Colonic mucosa (tissue), 4 donors: ENCODE measurements at regions not wholly inside any gene's neighbourhood (a gene's known extent, or its start where the extent isn't known, plus 50 kb on each side); places are given as distances from the start of the nearest gene placed in this dataset.

Experiments used
- DNase-seq: peaks from one replicate; pipeline ENCODE4 v3.0.0-alpha.2; 2020
- H3K27ac ChIP-seq: fragments of 200-600 bp; one replicate; pipeline ENCODE4 v1.8.0; 2021
- H3K27me3 ChIP-seq: fragments of 200-600 bp; one replicate; pipeline ENCODE4 v1.8.0; 2021
- H3K36me3 ChIP-seq: fragments of 200-600 bp; one replicate; pipeline ENCODE4 v1.8.0; 2021
- H3K4me1 ChIP-seq: fragments of 200-600 bp; one replicate; pipeline ENCODE4 v1.8.0; 2021; ENCODE audit warnings: mild to moderate bottlenecking
- H3K4me3 ChIP-seq: fragments of 200-600 bp; one replicate; pipeline ENCODE4 v1.8.0; 2021
- H3K9ac ChIP-seq, 2 donors: one replicate each; pipeline ENCODE4 v1.7.0; 2013; ENCODE audit warnings: control low read depth in 2 of 2, low read depth in 2 of 2, low read length in 2 of 2
- H3K9me3 ChIP-seq: fragments of 200-600 bp; one replicate; pipeline ENCODE4 v1.8.0; 2021
- CTCF ChIP-seq: fragments of 200-600 bp; IDR thresholded peaks from one replicate; pipeline ENCODE4 v1.8.0; 2022; ENCODE audit warnings: antibody characterized with exemption, mild to moderate bottlenecking
- intact Hi-C: fragments of 100-400 bp; cut with DNase I; formaldehyde crosslinking; loops from one replicate; pipeline ENCODE4 v1.14.1; 2022
- donor health status: healthy.
- donor health status: DM: no; HTN: no; CAD: no.
- donor health status: DM: no; HTN: no; CAD: no.

- Histone ChIP-seq H3K27ac (no peak overlapping the region), H3K27me3 (no peaks in the 10 kb centered on the region), H3K4me3 (no peak overlapping the region), H3K9me3 (no peaks in the 10 kb centered on the region), H3K4me1 (no peaks in the 10 kb centered on the region), H3K9ac (no peak overlapping the region), H3K36me3 (no peaks in the 10 kb centered on the region)
- no peak for DNase-seq
- intact Hi-C loops: no loop called here
- TF ChIP-seq CTCF: no peak
These were observed 304.4 kb downstream of the MAN2A1 start for GRCh38 chr5:109994135-109994534.

GRCh38 chr5:109996246-109996645 lies 306.5 kb downstream of the MAN2A1 start:
- Histone ChIP-seq H3K4me3 (no peak overlapping the region), H3K9me3 (no peaks in the 10 kb centered on the region), H3K4me1 (no peaks in the 10 kb centered on the region), H3K9ac (no peak overlapping the region), H3K27ac (no peak overlapping the region), H3K36me3 (no peaks in the 10 kb centered on the region), H3K27me3 (no peaks in the 10 kb centered on the region)
- DNase-seq: no peak
- no peak for TF ChIP-seq CTCF
- intact Hi-C loops: no loop called here

GRCh38 chr5:109997161-109997560 lies 307.4 kb downstream of the MAN2A1 start:
- no peak for DNase-seq
- Histone ChIP-seq H3K4me1 (no peaks in the 10 kb centered on the region), H3K36me3 (no peaks in the 10 kb centered on the region), H3K9ac (no peak overlapping the region), H3K9me3 (no peaks in the 10 kb centered on the region), H3K4me3 (no peak overlapping the region), H3K27ac (no peak overlapping the region), H3K27me3 (no peaks in the 10 kb centered on the region)
- intact Hi-C loops: no loop called here
- TF ChIP-seq CTCF: no peak

- Histone ChIP-seq H3K27me3 (no peaks in the 10 kb centered on the region), H3K4me3 (no peak overlapping the region), H3K36me3 (no peaks in the 10 kb centered on the region), H3K9ac (no peak overlapping the region), H3K4me1 (no peaks in the 10 kb centered on the region), H3K27ac (no peak overlapping the region), H3K9me3 (no peaks in the 10 kb centered on the region)
- intact Hi-C loops: no loop called here
- no peak for DNase-seq
- no peak for TF ChIP-seq CTCF
These were observed 308.5 kb downstream of the MAN2A1 start for GRCh38 chr5:109998208-109998607.

GRCh38 chr5:109998726-109999125 lies 309.0 kb downstream of the MAN2A1 start:
- Histone ChIP-seq H3K9me3 (no peaks in the 10 kb centered on the region), H3K9ac (no peak overlapping the region), H3K36me3 (no peaks in the 10 kb centered on the region), H3K4me3 (no peak overlapping the region), H3K4me1 (no peaks in the 10 kb centered on the region), H3K27ac (no peak overlapping the region), H3K27me3 (no peaks in the 10 kb centered on the region)
- no peak for TF ChIP-seq CTCF
- intact Hi-C loops: no loop called here
- no peak for DNase-seq

GRCh38 chr5:110001648-110002047 lies 311.9 kb downstream of the MAN2A1 start:
- Histone ChIP-seq H3K9ac (no peak overlapping the region), H3K4me1 (no peaks in the 10 kb centered on the region), H3K27ac (no peak overlapping the region), H3K4me3 (no peak overlapping the region), H3K9me3 (no peaks in the 10 kb centered on the region), H3K36me3 (no peaks in the 10 kb centered on the region), H3K27me3 (no peaks in the 10 kb centered on the region)
- no peak for TF ChIP-seq CTCF
- intact Hi-C loops: no loop called here
- DNase-seq: no peak
